Nephron progenitor cell (in vitro differentiated cells): ENCODE measurements at regions not wholly inside any gene's neighbourhood (a gene's known extent, or its start where the extent isn't known, plus 50 kb on each side); places are given as distances from the start of the nearest gene placed in this dataset.
"Not testable (repeated sequence)": the region's sequence is repeated elsewhere in the genome, so short reads cannot be mapped to it uniquely, and the experiment has no call there.

Experiments used
- DNase-seq: peaks from one replicate; pipeline ENCODE4 v3.0.0; 2021
- H3K27ac Mint-ChIP-seq: 2 replicates; pipeline ENCODE4 v1.8.0; 2021; ENCODE audit warnings: mild to moderate bottlenecking, moderate library complexity, mixed read lengths
- H3K27me3 Mint-ChIP-seq: 2 replicates; pipeline ENCODE4 v1.8.0; 2021; ENCODE audit warnings: mild to moderate bottlenecking, low read depth, mixed read lengths; ENCODE audit not compliant: poor library complexity
- H3K36me3 Mint-ChIP-seq: 2 replicates; pipeline ENCODE4 v1.8.0; 2021; ENCODE audit warnings: low read depth, mixed read lengths
- H3K4me1 Mint-ChIP-seq: 2 replicates; pipeline ENCODE4 v1.8.0; 2021; ENCODE audit warnings: mixed read lengths
- H3K4me3 Mint-ChIP-seq: 2 replicates; pipeline ENCODE4 v1.8.0; 2021; ENCODE audit warnings: mild to moderate bottlenecking, moderate library complexity, mixed read lengths
- H3K9me3 Mint-ChIP-seq: 2 replicates; pipeline ENCODE4 v1.8.0; 2021; ENCODE audit warnings: mild to moderate bottlenecking, moderate library complexity, mixed read lengths
- CTCF ChIP-seq: fragments of 200-600 bp; sonication (generic); IDR thresholded peaks from 2 replicates; pipeline ENCODE4 v1.5.0; 2021; ENCODE audit warnings: antibody characterized with exemption

- Mint-ChIP-seq H3K27me3 (peaks cover 10% of the 10 kb centered on the region), H3K4me1 (peaks cover 15% of the 10 kb centered on the region), H3K36me3 (peaks cover 5% of the 10 kb centered on the region), H3K4me3 (no peak overlapping the region), H3K27ac (no peak overlapping the region), H3K9me3 (peaks cover 46% of the 10 kb centered on the region)
- no peak for DNase-seq
- no peak for TF ChIP-seq CTCF
Observed at GRCh38 chr1:164456272-164456671, 102.7 kb upstream of the PBX1 start.

GRCh38 chr1:164459176-164459575 lies 99.8 kb upstream of the PBX1 start:
- H3K9me3 Mint-ChIP-seq: peaks cover 35% of the 10 kb centered on the region
- peaks cover 15% of the 10 kb centered on the region for H3K4me1 Mint-ChIP-seq
- H3K27me3 Mint-ChIP-seq, H3K4me3 Mint-ChIP-seq, DNase-seq, H3K36me3 Mint-ChIP-seq, H3K27ac Mint-ChIP-seq: not testable (repeated sequence)

GRCh38 chr1:164466001-164466421 lies 93.0 kb upstream of the PBX1 start:
- Mint-ChIP-seq H3K4me1 (peaks cover 8% of the 10 kb centered on the region), H3K36me3 (no peaks in the 10 kb centered on the region), H3K4me3 (no peak overlapping the region), H3K9me3 (peaks cover 11% of the 10 kb centered on the region), H3K27me3 (no peaks in the 10 kb centered on the region), H3K27ac (no peak overlapping the region)
- DNase-seq: no peak
- TF ChIP-seq CTCF: no peak

GRCh38 chr1:164466429-164466828 lies 92.6 kb upstream of the PBX1 start:
- no peak for TF ChIP-seq CTCF
- H3K27ac Mint-ChIP-seq: no peak overlapping the region
- H3K9me3 Mint-ChIP-seq: peaks cover 11% of the 10 kb centered on the region
- H3K36me3 Mint-ChIP-seq: no peaks in the 10 kb centered on the region
- H3K4me3 Mint-ChIP-seq: no peak overlapping the region
- no peak for DNase-seq
- no peaks in the 10 kb centered on the region for H3K27me3 Mint-ChIP-seq
- H3K4me1 Mint-ChIP-seq: peaks cover 8% of the 10 kb centered on the region

- TF ChIP-seq CTCF: no peak
- DNase-seq: no peak
- Mint-ChIP-seq H3K9me3 (no peaks in the 10 kb centered on the region), H3K27me3 (peaks cover 4% of the 10 kb centered on the region), H3K4me3 (no peak overlapping the region), H3K4me1 (peaks cover 5% of the 10 kb centered on the region), H3K36me3 (no peaks in the 10 kb centered on the region), H3K27ac (no peak overlapping the region)
Observed at GRCh38 chr1:164470996-164471395, 88.0 kb upstream of the PBX1 start.

GRCh38 chr1:164472841-164473240 lies 86.1 kb upstream of the PBX1 start:
- Mint-ChIP-seq H3K27ac (no peak overlapping the region), H3K36me3 (no peaks in the 10 kb centered on the region), H3K9me3 (no peaks in the 10 kb centered on the region), H3K4me3 (no peak overlapping the region), H3K4me1 (no peaks in the 10 kb centered on the region), H3K27me3 (peaks cover 4% of the 10 kb centered on the region)
- TF ChIP-seq CTCF: no peak
- DNase-seq: no peak
